GM19351 (cell line): ENCODE measurements at regions not wholly inside any gene's neighbourhood (a gene's known extent, or its start where the extent isn't known, plus 50 kb on each side); places are given as distances from the start of the nearest gene placed in this dataset.

ENCODE experiments used
- ATAC-seq: cut with Tn5 transposase; IDR thresholded peaks from one replicate; pipeline ENCODE4 v1.9.1; 2021; ENCODE audit warnings: mild to moderate bottlenecking, moderate library complexity; ENCODE audit not compliant: unreplicated experiment

DNA sequence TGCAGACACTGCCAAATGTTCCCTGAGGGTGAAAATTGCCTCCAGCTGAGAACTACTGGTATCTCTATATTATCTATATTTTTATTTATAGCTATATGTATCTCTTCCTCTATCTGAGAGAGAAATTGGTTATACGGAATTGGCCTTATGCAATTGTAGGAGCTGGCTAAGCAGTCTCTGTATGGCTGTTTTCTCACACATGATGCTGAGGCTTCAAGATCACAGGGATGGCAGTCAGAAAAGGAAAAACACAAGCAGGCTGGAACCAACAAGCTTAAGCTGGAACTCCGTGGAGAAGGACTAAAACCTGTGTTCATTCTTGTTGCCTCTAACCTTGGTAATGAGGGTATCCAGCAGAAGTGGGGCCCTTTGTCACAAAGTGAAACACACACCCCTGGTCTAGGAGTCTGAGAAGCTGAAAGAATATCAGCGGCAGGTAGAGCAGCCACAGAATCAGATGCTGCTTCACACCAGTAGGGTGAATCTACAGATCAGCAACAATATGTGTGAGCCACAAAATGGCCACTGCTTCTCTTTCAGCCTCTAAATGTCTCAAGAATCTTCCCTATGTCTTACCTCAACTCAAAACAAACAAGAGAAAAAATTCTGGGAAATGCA lies 166.5 kb upstream of the PPP1R2C start:
- ATAC-seq = no peak

DNA sequence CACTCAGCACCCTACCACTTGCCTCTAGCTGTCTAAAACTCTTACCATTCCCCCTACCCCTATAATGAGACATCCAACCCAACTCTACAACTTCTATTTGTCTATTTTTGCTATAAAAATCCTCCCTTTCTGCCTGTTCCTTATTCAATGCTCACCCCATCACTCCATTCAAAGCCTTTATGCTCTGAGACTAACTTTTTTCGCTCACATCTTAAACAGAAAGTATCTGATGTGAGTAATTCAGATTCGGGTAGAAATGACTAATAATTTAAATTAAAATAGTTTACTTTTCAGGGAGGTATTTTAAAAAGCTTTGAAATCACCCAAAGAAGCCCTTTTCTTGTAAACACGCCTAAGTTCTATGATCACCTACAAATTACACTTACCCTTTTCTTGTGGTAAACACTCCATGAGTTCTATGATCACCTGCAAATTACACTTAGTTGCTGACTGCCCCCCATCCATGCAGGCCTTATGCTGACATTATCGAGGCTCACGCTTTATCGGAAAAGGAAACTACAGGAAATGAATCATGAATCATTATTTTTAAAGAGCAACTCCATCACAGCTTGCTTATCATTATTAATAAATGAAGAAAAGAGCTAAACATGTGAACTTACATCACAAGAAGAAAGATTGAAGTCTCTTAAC lies 168.7 kb upstream of the PPP1R2C start:
- no peak for ATAC-seq

DNA sequence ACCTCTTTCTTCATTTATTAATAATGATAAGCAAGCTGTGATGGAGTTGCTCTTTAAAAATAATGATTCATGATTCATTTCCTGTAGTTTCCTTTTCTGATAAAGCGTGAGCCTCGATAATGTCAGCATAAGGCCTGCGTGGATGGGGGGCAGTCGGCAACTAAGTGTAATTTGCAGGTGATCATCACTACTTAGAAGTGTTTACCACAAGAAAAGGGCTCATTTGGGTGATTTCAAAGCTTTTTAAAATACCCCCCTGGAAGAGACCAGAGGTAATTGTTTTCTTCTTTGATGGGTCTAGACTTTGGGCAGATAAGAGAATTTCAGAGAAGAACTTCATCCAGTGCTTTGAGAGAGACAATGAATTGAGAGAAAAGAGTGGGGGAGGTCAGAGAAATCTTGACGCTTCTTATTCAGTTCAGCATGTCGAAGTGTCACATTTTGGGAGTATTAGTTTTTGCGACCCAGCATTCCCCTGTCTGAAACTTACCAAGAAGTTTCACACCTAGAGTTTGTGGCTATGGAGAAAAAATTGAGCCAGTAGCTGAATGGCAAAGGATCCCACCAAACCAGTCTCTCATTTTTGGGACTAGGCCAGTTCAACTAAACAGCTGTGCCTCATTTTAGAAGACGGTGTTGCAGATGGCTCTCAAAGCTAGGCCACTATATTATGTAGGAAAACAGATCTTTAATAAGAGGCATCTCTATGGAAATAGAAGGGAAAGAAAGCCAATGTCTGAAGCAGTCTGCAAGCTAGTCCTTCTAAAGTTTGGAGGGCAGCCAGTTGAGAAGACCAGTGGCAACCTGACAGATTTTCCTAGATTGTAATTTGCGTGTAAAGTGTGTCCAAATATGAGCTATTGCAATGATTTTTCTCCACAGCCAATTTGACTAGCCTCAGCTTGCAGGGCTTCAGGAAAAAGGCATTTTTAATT lies 171.0 kb upstream of the PPP1R2C start:
- ATAC-seq = no peak

DNA sequence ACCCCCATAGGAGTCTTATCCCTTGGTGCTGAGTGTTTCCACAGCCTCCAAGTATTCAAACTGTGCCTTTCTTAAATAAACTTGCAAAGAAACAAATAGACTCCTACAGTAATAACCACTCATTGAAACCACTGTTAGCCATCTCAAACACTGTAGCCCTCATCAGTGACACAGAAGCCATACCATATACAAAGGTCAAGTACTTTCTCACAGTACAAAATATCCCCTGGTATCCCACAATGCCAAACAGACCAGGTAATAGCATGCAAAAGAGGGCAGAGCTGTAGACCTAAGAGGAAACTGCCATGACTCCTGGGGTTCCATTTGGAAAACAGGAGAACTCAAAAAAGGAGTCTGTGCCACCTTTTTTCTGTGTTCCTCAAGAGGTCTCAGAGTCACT lies 173.8 kb upstream of the PPP1R2C start:
- no peak for ATAC-seq

DNA sequence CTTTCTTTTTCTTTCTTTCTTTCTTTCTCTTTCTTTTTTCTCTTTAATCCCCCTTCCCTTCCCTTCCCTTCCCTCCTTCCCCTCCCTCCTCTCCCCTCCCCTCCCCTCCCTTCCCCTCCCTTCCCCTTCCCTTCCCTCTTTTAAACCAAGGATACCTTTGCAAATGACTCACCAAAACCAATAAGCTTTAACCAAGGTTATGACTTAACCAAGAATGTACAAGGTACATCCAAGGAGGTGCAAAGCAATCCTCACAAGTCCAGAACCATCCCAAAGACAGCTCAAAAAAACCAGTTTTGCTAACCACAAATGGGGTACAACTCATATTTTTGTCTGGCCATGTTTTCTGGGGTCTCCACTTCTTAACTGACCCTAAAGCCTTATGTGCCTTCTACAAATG lies 174.7 kb upstream of the PPP1R2C start:
- ATAC-seq = no peak

DNA sequence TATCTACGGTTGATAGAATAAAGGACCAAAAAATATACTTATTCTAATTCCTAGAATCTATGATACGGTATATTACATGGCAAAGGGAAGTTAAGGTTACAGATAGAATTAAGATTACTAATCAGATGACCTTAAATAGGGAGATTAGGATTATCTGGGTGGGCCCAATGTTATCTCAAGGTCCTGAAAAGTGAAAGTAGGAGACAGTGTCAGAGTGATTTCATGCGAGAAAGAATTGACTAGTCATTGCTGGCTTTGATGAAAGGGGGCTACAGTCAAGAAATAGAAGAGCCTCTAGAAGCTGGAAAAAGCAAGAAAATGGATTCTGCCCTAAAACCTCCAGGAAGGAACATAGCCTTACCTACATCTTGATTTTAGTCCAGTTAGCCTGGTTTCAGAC lies 176.9 kb upstream of the PPP1R2C start:
- peak; percentile 20 for ATAC-seq

DNA sequence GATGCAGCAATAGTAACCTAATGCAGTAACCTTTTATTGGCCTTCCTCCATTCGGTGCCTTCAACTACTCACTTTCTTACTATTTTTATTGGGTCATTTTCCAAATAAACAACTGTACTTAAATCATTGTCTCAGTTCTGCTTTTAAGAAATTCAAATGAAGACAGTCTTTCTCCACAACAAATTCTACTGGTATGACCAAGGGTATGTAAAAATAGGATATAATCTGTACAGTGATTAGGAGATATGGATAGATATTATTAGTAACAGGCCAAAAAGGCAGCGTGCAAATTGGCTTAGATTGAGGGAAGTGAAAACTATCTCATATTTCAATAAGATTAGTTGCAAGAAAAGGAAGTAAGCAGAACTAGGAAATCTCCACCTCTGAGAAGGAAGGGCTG lies 177.4 kb upstream of the PPP1R2C start:
- peak; percentile 83 for ATAC-seq

DNA sequence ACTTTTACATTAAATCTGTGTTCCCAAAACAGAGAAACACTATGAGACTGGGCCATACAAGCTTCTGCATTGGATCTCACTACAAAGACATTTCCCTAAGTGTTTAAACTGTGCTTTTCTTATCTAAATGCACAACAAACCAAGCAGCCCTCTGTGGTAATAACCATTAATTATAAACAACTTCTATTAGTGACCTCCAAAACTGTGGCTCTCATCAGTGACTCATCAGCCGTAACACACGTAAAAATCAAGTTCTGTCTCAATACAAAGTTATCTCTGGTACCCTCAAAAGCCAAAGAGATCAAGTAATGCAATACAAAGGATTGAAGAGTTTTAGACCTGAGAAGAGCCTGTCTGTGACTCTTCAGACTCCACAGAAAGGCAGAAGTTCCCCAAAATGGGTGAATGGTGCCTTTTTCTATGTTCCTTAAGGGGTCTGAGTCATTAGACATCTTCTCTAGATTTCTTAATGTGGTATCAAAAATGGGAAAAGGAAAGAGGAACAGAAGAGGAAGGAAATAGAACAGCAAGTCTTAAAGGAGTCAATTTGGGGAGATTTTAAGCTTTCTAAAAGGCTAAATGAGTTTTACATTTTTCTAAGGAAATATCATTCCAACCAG lies 189.8 kb upstream of the PPP1R2C start:
- no peak for ATAC-seq

DNA sequence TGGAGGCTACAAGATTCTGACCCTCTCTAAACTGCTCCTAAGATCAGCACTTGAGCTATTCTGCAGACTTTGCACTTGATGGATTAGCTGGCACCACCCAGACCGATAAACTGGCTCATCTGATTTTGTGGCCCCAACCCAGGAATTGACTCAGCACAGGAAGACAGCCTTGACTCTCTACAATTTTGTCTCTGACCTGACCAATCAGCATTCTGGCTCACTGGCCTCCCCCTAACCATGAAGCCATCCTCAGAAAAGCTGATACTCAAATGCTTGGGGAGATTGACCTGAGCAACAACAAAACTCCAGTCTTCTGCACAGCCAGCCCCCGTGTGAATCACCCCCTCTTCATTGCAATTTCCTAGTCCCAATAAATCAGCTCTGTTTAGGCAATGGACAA lies 195.4 kb upstream of the PPP1R2C start:
- ATAC-seq = no peak

DNA sequence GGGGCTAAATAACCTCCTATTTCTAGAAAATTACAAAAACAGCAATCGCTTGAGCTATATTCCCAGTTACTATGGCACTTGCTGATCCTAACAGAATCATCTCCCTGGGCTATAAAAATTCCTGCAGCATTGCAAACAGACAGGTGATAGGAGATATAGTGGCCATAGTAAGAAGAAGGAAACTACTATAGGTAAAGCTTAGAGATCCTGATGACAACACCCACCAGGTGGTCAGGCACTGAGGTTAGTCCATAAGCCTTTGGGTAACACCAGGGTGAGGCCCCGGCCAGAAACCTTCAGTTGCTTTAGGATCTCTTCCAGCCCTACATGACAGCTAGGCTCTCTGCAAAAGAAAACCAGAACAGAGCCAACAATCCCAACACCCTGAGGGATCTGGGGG lies 197.9 kb upstream of the PPP1R2C start:
- no peak for ATAC-seq

DNA sequence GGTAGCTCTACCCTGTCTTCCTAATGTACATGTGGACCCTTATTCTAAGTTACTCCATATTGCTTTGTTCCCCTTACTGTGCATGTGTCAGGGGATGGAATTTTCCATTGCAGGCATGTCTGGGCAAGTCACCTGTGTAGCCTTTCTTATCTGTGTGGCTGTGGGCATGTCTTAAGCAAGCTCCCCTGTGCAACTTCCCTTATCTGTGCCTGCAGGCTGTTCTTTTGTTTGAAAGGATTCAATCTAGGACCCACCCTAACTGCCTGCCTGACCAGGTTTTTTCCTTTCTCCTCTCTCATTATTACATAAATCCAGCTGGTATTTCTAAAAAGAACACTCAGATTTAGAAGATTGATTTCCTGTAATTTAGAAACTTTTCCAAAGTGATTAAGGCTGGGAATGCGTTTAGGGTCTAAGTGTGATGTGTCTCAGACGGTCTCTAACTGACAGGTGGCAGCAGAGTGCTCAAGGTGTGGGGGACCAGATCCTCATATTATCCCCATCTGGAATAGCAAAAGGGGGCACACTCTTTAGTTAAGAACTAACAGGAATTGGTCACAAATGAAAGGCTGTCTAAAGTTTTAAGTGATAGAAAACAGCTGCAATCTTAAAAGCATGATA lies 198.9 kb upstream of the PPP1R2C start:
- ATAC-seq = no peak

DNA sequence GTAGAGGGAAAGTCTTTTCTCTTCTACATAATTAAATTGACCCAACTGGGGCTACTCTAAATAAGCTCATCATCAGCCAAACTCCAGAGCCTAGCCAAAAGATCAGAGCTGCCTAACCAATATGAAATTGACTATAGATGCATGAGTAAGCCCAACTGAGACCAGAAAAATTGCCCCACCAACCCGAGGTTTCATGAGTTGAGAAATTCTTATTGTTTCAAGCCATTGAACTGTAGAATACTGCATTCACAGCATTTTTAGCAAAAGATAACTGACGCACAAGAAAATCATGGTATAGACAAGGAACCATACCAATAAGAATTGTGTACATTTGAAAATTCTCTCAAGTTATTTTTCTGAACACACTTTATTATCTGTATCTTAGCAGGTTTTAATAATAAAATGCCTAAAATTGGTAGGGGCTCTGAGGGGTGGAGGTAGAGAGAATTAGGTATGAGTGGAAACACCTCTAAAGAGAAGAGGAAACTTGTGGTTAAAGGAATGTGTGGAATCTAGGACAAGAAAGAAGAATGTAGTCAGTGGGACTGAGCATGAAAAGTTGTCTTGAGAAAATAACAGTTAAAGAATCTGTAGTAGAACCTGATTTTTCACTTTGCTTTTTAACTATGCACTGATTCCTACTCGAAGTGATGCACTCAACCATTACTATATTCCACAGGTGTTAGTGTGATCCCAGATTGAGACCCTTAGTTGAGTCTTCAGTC lies 200.9 kb upstream of the PPP1R2C start:
- ATAC-seq = no peak

DNA sequence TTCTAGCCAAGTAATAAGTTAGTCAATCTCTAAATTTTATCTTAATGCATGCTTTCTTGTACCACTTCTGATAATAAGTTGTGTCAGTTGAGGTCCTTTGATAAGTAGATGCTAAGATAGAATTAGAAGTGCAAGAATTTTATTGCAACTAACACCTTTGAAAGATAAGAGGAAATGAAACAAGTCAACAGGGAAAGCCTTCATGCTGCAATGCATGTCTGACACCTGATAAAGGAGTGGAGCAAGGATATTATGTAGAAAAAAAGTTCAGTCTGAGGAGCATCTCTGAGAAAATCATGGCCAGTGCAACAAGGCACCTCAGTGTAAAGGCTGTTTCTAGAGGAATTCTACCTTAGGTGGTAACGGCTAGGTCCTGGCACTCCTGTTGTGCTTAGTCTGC lies 210.7 kb upstream of the PPP1R2C start:
- peak; percentile 47 for ATAC-seq

DNA sequence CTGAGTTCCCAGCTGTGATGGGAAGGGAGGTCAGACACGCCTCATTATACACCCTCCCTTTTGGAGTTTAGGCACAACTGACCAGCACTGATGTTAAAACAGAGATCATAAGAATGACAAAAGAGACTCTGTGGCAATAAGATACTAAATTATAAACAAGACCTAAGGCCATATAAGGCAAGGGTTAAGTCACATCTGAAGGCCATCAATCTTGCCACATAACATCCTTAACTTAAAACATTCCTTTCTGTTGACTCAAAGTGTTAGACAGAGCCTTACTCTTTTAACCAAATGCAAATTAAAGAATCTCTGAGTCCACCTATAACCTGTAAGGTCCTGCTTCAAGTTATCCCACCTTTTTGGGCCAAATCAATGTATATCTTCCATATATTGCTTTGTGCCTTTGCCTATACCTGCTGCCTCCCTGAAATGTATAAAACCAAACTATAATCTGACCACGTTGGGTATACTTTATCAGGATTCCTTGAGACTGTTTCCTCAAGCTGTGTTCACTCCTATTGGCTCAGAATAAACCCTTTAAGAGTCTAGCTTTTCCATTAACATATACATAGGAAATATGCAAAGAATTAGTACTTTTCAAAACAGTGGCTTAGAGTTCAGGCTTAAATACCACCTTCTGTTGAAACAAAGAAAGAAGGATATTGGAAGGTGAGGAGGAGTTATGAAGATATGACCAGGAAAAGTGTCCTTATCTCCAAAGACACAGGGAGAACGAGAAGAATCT lies 214.4 kb upstream of the PPP1R2C start:
- no peak for ATAC-seq

DNA sequence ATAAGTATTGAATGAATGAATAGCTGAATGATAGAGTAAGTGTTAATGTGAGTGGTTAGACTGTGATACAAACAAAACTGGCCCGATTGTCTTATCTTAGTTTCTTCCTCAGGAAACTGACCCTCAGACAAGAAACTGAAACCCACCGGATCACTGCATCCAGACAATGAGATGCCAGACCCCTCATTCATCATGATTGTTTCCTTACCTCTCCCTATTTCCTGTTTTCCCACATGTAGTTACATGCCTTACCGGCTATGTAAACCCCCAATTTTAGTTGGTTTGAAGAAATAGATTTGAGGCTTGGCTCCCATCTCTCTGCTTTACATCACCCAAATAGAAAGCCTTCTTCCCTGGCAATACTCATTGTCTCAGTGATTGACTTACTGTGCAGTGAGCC lies 218.9 kb upstream of the PPP1R2C start:
- no peak for ATAC-seq

DNA sequence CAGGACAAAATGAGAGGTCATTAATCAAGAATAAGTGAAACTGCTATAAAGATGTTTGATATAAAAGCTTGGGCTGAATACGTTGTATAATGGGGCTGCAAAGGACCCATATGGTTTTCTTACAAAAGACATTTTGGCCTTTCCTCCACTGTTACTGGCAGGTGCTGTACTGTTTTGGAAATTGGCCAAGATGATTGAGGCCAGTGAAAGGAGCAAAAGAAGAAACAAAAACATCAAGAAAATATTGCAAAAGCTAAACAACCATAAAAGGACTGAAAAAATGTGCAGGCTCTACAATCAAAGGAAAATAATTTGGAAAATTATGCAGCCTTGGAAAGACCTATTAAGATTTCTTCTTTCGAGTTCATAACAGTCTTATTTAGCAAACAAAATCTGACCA lies 222.2 kb upstream of the PPP1R2C start:
- ATAC-seq = no peak

DNA sequence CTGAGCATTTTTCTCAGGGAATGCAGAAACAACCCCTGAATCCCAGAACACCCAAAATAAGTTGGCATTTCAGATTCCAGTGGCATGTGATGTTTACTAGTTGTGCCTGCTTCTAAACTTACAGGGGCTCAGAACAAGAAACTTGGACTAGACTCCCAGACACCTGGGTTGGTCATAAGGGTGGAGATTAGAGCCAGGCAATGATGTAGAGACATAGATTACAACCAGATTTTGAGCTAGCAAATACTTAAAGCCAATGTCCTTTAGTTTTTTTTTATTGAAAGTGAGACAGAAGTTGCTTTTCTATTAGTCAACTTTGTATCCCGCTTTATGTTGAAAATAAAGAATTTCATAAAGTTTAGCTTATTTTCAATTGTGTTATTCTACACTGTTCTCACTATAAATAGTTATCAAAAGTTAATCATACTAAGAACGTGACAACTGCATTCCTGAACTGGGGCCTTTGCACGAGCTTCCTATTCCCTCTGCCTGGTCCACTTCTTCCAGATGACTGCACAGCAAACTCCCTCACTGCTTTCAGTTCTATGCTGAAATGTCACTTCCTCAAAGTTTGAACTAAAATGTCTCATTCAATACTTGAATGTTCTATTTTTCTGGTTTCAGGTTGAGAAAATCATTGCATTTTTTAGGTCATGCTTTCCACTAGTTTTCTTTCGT lies 224.7 kb upstream of the PPP1R2C start:
- ATAC-seq = peak; percentile 87

DNA sequence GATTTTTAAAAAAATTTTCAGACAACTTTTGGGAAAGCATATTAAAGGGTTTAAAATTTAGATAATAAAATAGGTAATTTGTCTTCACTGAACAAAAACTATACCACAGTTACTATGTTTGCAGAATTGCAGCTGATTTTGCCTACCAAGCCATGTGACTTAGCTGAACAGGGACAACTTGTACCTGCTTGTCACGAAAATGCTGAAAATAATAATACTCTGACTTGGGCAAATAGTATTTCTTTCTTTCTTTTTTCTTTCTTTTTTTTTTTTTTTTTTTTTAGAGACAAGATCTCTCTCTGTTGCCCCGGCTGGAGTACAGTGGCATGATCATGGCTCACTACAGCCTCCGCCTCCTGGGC lies 225.2 kb upstream of the PPP1R2C start:
- ATAC-seq = peak; percentile 45

DNA sequence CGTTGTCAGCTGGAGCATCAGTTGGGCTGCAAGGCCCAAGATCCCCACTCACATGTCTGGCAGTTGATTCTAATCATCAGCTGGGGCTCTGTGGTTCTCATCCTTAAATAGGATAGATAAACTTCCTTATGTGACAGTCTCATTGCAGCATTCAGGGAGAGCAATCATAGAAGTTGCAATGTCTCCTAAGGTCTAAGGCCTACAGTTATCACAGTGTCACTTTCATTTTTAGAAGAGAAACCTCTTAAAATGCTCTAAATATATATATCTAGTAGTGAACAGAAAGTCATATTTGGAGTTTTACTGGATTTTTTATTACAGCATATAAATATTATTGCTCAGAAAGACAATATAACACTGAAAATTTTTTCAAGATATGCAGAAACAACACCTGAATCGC lies 226.0 kb upstream of the PPP1R2C start:
- no peak for ATAC-seq
